Trophoblast cell (in vitro differentiated cells and primary cell): ENCODE measurements at regions not wholly inside any gene's neighbourhood (a gene's known extent, or its start where the extent isn't known, plus 50 kb on each side); places are given as distances from the start of the nearest gene placed in this dataset.
A peak's percentile ranks its signal among the peaks of the same experiment; 100 is the strongest.

ENCODE experiments used
- DNase-seq, 2 donors: peaks; one replicate each; pipeline ENCODE4 v3.0.0-alpha.2; 2016
- H2AFZ ChIP-seq: 2 replicates; pipeline ENCODE4 v1.6.1; 2013; ENCODE audit warnings: low read length, moderate library complexity, mild to moderate bottlenecking; ENCODE audit not compliant: insufficient read depth, poor library complexity
- H2AK5ac ChIP-seq: 2 replicates; pipeline ENCODE4 v1.6.1; 2013; ENCODE audit warnings: mild to moderate bottlenecking, low read length
- H2BK120ac ChIP-seq: 2 replicates; pipeline ENCODE4 v1.6.1; 2013; ENCODE audit warnings: low read length, mild to moderate bottlenecking, moderate library complexity; ENCODE audit not compliant: insufficient read depth, poor library complexity
- H2BK12ac ChIP-seq: 2 replicates; pipeline ENCODE4 v1.6.1; 2013; ENCODE audit warnings: mild to moderate bottlenecking, low read length, moderate library complexity
- H2BK5ac ChIP-seq: 2 replicates; pipeline ENCODE4 v1.6.1; 2013; ENCODE audit warnings: low read length, low read depth, moderate library complexity, mild to moderate bottlenecking; ENCODE audit not compliant: poor library complexity
- H3K14ac ChIP-seq: 2 replicates; pipeline ENCODE4 v1.6.1; 2013; ENCODE audit warnings: mild to moderate bottlenecking, low read length
- H3K18ac ChIP-seq: 2 replicates; pipeline ENCODE4 v1.6.1; 2013; ENCODE audit warnings: mild to moderate bottlenecking, low read length
- H3K23ac ChIP-seq: 2 replicates; pipeline ENCODE4 v1.6.1; 2013; ENCODE audit warnings: low read length
- H3K27ac ChIP-seq: 2 replicates; pipeline ENCODE4 v1.5.1; 2013; ENCODE audit warnings: low read depth, mild to moderate bottlenecking, inconsistent platforms, low read length, moderate library complexity
- H3K27me3 ChIP-seq: 2 replicates; pipeline ENCODE4 v1.6.1; 2013; ENCODE audit warnings: inconsistent platforms, mild to moderate bottlenecking, low read length, moderate library complexity; ENCODE audit not compliant: insufficient read depth
- H3K36me3 ChIP-seq, 2 experiments: 1 replicate in 1 of 2; 2 replicates in 1 of 2; pipeline ENCODE4 v1.6.1; 2013; ENCODE audit warnings: low read length in 2 of 2, mild to moderate bottlenecking in 2 of 2, moderate library complexity in 1 of 2; ENCODE audit not compliant: insufficient read depth in 2 of 2, control insufficient read depth in 1 of 2
- H3K4ac ChIP-seq: 2 replicates; pipeline ENCODE4 v1.6.1; 2013; ENCODE audit warnings: low read depth, mild to moderate bottlenecking, low read length, moderate library complexity
- H3K4me1 ChIP-seq, 2 experiments: 1 replicate in 1 of 2; 2 replicates in 1 of 2; pipeline ENCODE4 v1.6.1; 2013; ENCODE audit warnings: low read length in 2 of 2, mild to moderate bottlenecking in 2 of 2, moderate library complexity in 1 of 2; ENCODE audit not compliant: insufficient read depth in 2 of 2, control insufficient read depth in 1 of 2
- H3K4me2 ChIP-seq: 2 replicates; pipeline ENCODE4 v1.6.1; 2013; ENCODE audit warnings: inconsistent platforms, mild to moderate bottlenecking, low read length, moderate library complexity
- H3K4me3 ChIP-seq: 2 replicates; pipeline ENCODE4 v1.5.1; 2013; ENCODE audit warnings: mild to moderate bottlenecking, low read depth, low read length, inconsistent platforms
- H3K79me1 ChIP-seq: one replicate; pipeline ENCODE4 v1.6.1; 2013; ENCODE audit warnings: low read length
- H3K79me2 ChIP-seq: 2 replicates; pipeline ENCODE4 v1.6.1; 2013; ENCODE audit warnings: low read length, mild to moderate bottlenecking; ENCODE audit not compliant: control insufficient read depth, insufficient read depth, poor library complexity
- H3K9ac ChIP-seq: 2 replicates; pipeline ENCODE4 v1.6.1; 2013; ENCODE audit warnings: mild to moderate bottlenecking, low read length
- H3K9me3 ChIP-seq: 2 replicates; pipeline ENCODE4 v1.6.1; 2013; ENCODE audit warnings: low read depth, mild to moderate bottlenecking, control low read depth, inconsistent platforms, low read length; ENCODE audit not compliant: insufficient read depth
- H4K12ac ChIP-seq: 2 replicates; pipeline ENCODE4 v1.6.1; 2013; ENCODE audit warnings: low read depth, mild to moderate bottlenecking, low read length, moderate library complexity
- H4K8ac ChIP-seq: 2 replicates; pipeline ENCODE4 v1.6.1; 2013; ENCODE audit warnings: low read depth, mild to moderate bottlenecking, low read length, moderate library complexity
- H4K91ac ChIP-seq: one replicate; pipeline ENCODE4 v1.6.1; 2013; ENCODE audit warnings: low read depth, mild to moderate bottlenecking, low read length, moderate library complexity
- WGBS: extraction: QIAGEN DNeasy Blood & Tissue Kit; methylation state at CpG from one replicate; pipeline ENCODE4 v1.1.7; 2013; ENCODE audit warnings: missing lambda C conversion rate; ENCODE audit not compliant: insufficient read length, insufficient coverage; ENCODE audit errors: extremely low coverage; 5-methylcytosine and 5-hydroxymethylcytosine counted together

DNA sequence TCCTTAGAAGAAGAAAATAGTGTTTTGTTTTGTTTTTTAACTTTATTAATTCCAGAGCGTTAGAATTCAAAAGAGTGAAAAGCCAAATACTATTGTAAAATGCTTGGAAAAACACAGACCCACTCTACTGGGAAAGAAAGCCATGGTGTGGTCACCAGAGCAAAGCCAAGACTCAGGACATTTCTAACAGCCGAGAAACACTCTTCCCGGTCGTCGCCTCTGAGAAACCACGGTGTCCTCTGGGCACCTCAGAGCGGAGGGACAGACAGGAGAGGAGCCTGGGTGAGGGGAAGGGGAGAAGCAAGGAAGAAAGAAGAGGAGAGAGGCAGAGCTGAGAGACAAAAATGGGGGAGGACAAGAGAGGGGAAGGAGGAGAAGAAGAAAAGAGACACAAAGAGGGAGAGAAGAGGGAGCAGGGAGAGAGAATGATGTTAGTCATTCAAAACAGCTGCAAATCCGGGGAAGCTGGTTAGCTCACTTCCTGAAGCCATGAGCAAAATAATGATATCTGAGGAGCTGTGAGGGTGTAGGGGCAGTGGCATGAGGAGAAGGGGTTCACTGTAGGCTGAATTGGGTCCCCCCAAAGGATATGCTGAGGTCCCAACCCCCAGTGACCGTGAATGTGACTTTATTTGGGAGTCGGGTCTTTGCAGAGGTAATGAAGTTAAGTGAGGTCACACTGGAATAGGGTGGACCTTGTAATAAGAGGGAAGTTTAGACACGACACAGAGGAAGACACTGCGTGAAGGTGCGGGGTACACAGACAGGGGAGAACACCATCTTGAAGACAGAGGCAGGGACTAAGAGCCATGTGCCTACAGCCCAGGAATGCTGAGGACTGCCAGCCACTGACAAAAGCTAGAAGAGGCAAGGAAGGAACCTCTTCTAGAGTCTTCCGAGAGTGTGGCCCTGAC is 58.2 kb upstream of the DMRTB1 start:
- Histone ChIP-seq H3K4me1 (no peaks in the 10 kb centered on the region), H2BK12ac (no peak overlapping the region), H2AK5ac (no peak overlapping the region), H2BK5ac (no peak overlapping the region), H3K27me3 (no peaks in the 10 kb centered on the region), H3K36me3 (no peaks in the 10 kb centered on the region), H3K4ac (no peak overlapping the region), H3K14ac (no peak overlapping the region), H3K79me2 (no peaks in the 10 kb centered on the region), H3K18ac (no peak overlapping the region), H3K27ac (no peak overlapping the region), H4K8ac (no peak overlapping the region), H3K4me2 (no peak overlapping the region), H3K79me1 (no peaks in the 10 kb centered on the region), H3K9ac (no peak overlapping the region), H4K91ac (no peak overlapping the region), H3K4me3 (no peak overlapping the region), H2BK120ac (no peak overlapping the region), H2AFZ (peak overlapping the region; percentile 25), H4K12ac (no peak overlapping the region), H3K23ac (no peak overlapping the region), H3K9me3 (no peaks in the 10 kb centered on the region)
- no peak for DNase-seq
- WGBS = no CpG with 5 or more reads among the region's 14 CpGs

DNA sequence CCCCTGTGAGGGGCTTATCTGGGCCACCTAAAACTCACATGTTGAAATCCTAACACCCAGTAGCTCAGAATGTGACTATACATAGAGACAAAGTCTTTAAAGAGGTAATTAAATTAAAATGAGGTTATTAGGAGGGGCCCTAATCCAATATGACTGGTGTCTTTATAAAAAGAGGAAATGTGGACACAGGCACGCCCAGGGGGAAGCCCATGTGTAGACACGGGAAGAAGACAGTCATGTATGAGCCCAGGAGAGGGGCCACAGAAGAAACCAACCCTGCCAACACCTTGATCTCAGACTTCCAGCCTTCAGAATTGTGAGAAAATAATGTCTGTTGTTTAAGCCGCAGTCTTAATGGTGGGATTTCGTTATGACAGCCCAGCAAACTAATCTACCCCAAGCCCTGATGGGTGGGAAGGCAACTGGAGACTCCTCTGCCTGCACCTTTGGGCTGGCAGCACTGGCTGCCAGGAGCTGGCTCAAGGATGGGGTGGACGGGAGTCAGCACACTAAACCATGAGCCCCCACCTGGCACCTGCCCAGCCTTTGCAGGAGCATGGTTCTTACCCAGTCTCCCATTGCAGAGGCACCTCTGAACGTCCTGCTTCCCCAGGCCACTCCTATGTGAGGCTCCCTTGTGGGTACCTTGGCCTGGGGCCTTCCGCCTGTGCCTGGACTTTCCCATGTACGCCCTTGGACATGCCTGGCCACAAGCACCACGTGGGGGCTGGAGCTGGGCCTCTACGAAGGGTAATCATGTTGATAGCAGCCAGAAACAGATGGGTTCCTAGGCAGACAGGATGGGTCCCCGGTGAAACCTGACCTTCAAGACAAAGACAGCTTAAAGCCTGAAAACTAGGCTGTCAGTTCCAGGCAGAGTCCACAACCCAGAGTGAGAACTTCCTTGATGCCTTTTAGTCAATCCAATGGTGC is 57.1 kb upstream of the DMRTB1 start:
- Histone ChIP-seq H4K91ac (no peak overlapping the region), H3K9ac (no peak overlapping the region), H3K4ac (no peak overlapping the region), H4K8ac (no peak overlapping the region), H2AFZ (no peak overlapping the region), H4K12ac (no peak overlapping the region), H3K18ac (no peak overlapping the region), H2BK12ac (no peak overlapping the region), H3K4me3 (no peak overlapping the region), H3K9me3 (no peaks in the 10 kb centered on the region), H2BK120ac (no peak overlapping the region), H3K27me3 (no peaks in the 10 kb centered on the region), H3K4me1 (no peaks in the 10 kb centered on the region), H2AK5ac (no peak overlapping the region), H3K23ac (no peak overlapping the region), H3K4me2 (no peak overlapping the region), H2BK5ac (no peak overlapping the region), H3K36me3 (no peaks in the 10 kb centered on the region), H3K79me2 (no peaks in the 10 kb centered on the region), H3K14ac (no peak overlapping the region), H3K79me1 (no peaks in the 10 kb centered on the region), H3K27ac (no peak overlapping the region)
- no peak for DNase-seq
- no CpG with 5 or more reads among the region's 11 CpGs for WGBS

DNA sequence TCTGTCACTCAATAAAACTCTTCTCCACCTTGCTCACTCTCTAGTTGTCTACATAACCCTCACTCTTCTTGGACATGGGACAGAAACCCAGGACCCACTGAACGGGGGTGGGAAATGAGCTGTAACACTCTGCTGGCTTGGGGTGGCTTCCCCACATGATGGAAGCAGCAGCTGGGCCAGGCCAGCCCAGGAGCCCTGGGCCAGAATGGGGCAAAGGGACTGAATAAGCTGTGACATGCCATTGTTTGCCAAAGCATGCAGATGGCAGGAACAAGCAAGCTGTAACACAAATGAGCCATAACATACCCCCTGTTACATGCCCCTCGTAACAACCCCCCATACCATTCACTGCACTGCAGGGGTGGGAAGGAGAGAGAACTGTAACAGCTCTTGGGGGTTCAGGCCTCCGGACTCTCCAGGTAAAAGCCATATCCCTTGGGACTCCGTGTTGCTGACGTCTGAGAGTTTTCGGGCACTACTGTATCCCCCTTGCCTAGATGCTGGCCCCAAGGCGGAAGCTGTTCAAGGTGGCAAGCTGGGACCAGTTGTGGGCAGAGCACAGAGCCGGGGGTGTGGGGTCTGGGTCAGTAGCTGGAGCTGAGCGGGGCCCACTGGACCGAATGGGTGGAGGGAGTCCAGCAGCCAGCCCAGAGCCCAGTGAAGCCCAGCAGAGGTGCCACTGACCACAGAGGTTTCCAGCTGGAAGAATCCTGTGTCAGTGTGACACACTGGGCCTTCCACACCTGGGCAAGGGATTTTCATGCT is 56.1 kb upstream of the DMRTB1 start:
- no peak overlapping the region for H4K91ac ChIP-seq
- no peak overlapping the region for H3K9ac ChIP-seq
- H3K18ac ChIP-seq = no peak overlapping the region
- no peak overlapping the region for H3K27ac ChIP-seq
- H2AK5ac ChIP-seq = no peak overlapping the region
- H2BK120ac ChIP-seq = no peak overlapping the region
- H3K79me1 ChIP-seq = no peaks in the 10 kb centered on the region
- H3K9me3 ChIP-seq = no peaks in the 10 kb centered on the region
- no CpG with 5 or more reads among the region's 10 CpGs for WGBS
- no peak overlapping the region for H3K4me2 ChIP-seq
- H2BK12ac ChIP-seq = no peak overlapping the region
- H3K4me3 ChIP-seq = no peak overlapping the region
- H3K79me2 ChIP-seq = no peaks in the 10 kb centered on the region
- H4K8ac ChIP-seq = no peak overlapping the region
- no peak for DNase-seq
- H3K36me3 ChIP-seq = no peaks in the 10 kb centered on the region
- no peak overlapping the region for H3K4ac ChIP-seq
- no peak overlapping the region for H2AFZ ChIP-seq
- H3K27me3 ChIP-seq = no peaks in the 10 kb centered on the region
- no peak overlapping the region for H3K23ac ChIP-seq
- no peak overlapping the region for H4K12ac ChIP-seq
- no peak overlapping the region for H2BK5ac ChIP-seq
- no peak overlapping the region for H3K14ac ChIP-seq
- no peaks in the 10 kb centered on the region for H3K4me1 ChIP-seq

DNA sequence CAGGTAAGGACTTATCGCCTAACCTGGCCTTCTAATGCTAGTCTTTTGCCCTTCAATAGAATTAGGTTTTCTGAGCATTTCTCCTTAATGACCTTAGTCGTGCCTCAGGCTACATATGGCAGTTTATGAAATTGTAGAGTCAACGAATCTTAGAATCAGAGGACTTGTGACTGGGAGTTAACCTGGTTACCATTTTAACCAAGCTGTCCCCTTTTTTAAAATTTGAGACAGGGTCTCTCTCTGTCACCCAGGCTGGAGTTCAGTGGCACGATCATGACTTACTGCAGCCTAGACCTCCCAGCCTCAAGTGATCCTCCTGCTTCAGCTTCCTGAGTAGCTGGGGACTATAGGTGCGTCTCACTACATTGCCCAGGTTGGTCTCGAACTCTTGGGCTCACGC is 53.5 kb upstream of the DMRTB1 start:
- H2AFZ ChIP-seq = no peak overlapping the region
- no peak overlapping the region for H2BK5ac ChIP-seq
- no peak overlapping the region for H3K18ac ChIP-seq
- no peaks in the 10 kb centered on the region for H3K9me3 ChIP-seq
- H4K8ac ChIP-seq = no peak overlapping the region
- H3K79me2 ChIP-seq = no peaks in the 10 kb centered on the region
- H3K4me2 ChIP-seq = no peak overlapping the region
- no peak overlapping the region for H3K14ac ChIP-seq
- DNase-seq = no peak
- H2BK120ac ChIP-seq = no peak overlapping the region
- H3K23ac ChIP-seq = no peak overlapping the region
- no peak overlapping the region for H3K4me3 ChIP-seq
- no peaks in the 10 kb centered on the region for H3K79me1 ChIP-seq
- no peaks in the 10 kb centered on the region for H3K27me3 ChIP-seq
- no peak overlapping the region for H4K12ac ChIP-seq
- WGBS = no CpG with 5 or more reads among the region's 7 CpGs
- H2BK12ac ChIP-seq = no peak overlapping the region
- H3K27ac ChIP-seq = no peak overlapping the region
- H3K4ac ChIP-seq = no peak overlapping the region
- no peak overlapping the region for H3K9ac ChIP-seq
- H3K4me1 ChIP-seq = peaks cover 0 to 3% of the 10 kb centered on the region in 2 experiments
- no peak overlapping the region for H2AK5ac ChIP-seq
- H3K36me3 ChIP-seq = no peaks in the 10 kb centered on the region
- no peak overlapping the region for H4K91ac ChIP-seq
